LHCN-M2 (cell line): ENCODE measurements at regions not wholly inside any gene's neighbourhood (a gene's known extent, or its start where the extent isn't known, plus 50 kb on each side); places are given as distances from the start of the nearest gene placed in this dataset.
"Not testable (repeated sequence)": the region's sequence is repeated elsewhere in the genome, so short reads cannot be mapped to it uniquely, and the experiment has no call there.

ENCODE experiments used
- DNase-seq: peaks from one replicate; pipeline ENCODE4 v3.0.0-alpha.2; 2012; ENCODE audit warnings: low read depth

- no peak for DNase-seq
Measured at GRCh38 chr12:91461061-91461460, 278.4 kb upstream of the DCN start.

- no peak for DNase-seq
Measured at GRCh38 chr12:91460469-91460868, 277.9 kb upstream of the DCN start.

- no peak for DNase-seq
Measured at GRCh38 chr12:91455321-91455720, 272.7 kb upstream of the DCN start.

GRCh38 chr12:91454179-91454578, 271.6 kb upstream of the DCN start:
- no peak for DNase-seq

- DNase-seq = not testable (repeated sequence)
Measured at GRCh38 chr12:91452464-91452863, 269.8 kb upstream of the DCN start.

- DNase-seq = no peak
Measured at GRCh38 chr12:91441993-91442952, 259.7 kb upstream of the DCN start.

- DNase-seq = no peak
Measured at GRCh38 chr12:91441246-91441645, 258.6 kb upstream of the DCN start.

- no peak for DNase-seq
Measured at GRCh38 chr12:91434081-91434480, 251.5 kb upstream of the DCN start.

GRCh38 chr12:91432755-91433154, 250.1 kb upstream of the DCN start:
- no peak for DNase-seq

GRCh38 chr12:91432089-91432488, 249.5 kb upstream of the DCN start:
- peak; percentile 60 for DNase-seq

GRCh38 chr12:91424506-91424905, 241.9 kb upstream of the DCN start:
- no peak for DNase-seq

GRCh38 chr12:91423693-91424050, 241.1 kb upstream of the DCN start:
- DNase-seq = no peak

GRCh38 chr12:91422811-91423692, 240.4 kb upstream of the DCN start:
- no peak for DNase-seq

- no peak for DNase-seq
Measured at GRCh38 chr12:91422127-91422526, 239.5 kb upstream of the DCN start.

GRCh38 chr12:91419809-91420208, 237.2 kb upstream of the DCN start:
- peak; percentile 52 for DNase-seq

- DNase-seq = no peak
Measured at GRCh38 chr12:91418221-91419090, 235.8 kb upstream of the DCN start.

- DNase-seq = no peak
Measured at GRCh38 chr12:91417650-91418049, 235.0 kb upstream of the DCN start.

GRCh38 chr12:91414636-91415035, 232.0 kb upstream of the DCN start:
- DNase-seq = no peak

GRCh38 chr12:91413581-91414546, 231.2 kb upstream of the DCN start:
- DNase-seq = peak; percentile 63

GRCh38 chr12:91406920-91407341, 224.3 kb upstream of the DCN start:
- peak; percentile 73 for DNase-seq
